Neuronal stem cell (in vitro differentiated cells): ENCODE measurements at regions not wholly inside any gene's neighbourhood (a gene's known extent, or its start where the extent isn't known, plus 50 kb on each side); places are given as distances from the start of the nearest gene placed in this dataset.

Experiments
- DNase-seq: peaks from one replicate; pipeline ENCODE4 v3.0.0-alpha.2; 2013; ENCODE audit warnings: low spot score
- H2AFZ ChIP-seq: one replicate; pipeline ENCODE4 v1.6.1; 2013; ENCODE audit warnings: mild to moderate bottlenecking, low read length, inconsistent platforms
- H2AK5ac ChIP-seq: 2 replicates; pipeline ENCODE4 v1.6.1; 2013; ENCODE audit warnings: low read depth, mild to moderate bottlenecking, inconsistent platforms, low read length, moderate library complexity, mixed read lengths
- H2BK120ac ChIP-seq: 2 replicates; pipeline ENCODE4 v1.6.1; 2013; ENCODE audit warnings: low read depth, mild to moderate bottlenecking, inconsistent platforms, low read length, moderate library complexity, mixed read lengths
- H2BK12ac ChIP-seq: one replicate; pipeline ENCODE4 v1.6.1; 2013; ENCODE audit warnings: low read length, inconsistent platforms
- H2BK15ac ChIP-seq: 2 replicates; pipeline ENCODE4 v1.6.1; 2013; ENCODE audit warnings: mild to moderate bottlenecking, low read length, inconsistent platforms, mixed read lengths
- H2BK5ac ChIP-seq: one replicate; pipeline ENCODE4 v1.6.1; 2013; ENCODE audit warnings: inconsistent platforms, mild to moderate bottlenecking, low read length, moderate library complexity
- H3K14ac ChIP-seq: one replicate; pipeline ENCODE4 v1.6.1; 2013; ENCODE audit warnings: low read length, inconsistent platforms
- H3K18ac ChIP-seq: 2 replicates; pipeline ENCODE4 v1.6.1; 2013; ENCODE audit warnings: low read length, inconsistent platforms
- H3K23ac ChIP-seq: 2 replicates; pipeline ENCODE4 v1.6.1; 2013; ENCODE audit warnings: low read depth, mild to moderate bottlenecking, mixed read lengths, low read length, inconsistent platforms; ENCODE audit not compliant: poor library complexity
- H3K27ac ChIP-seq: replicated peaks from 3 replicates; pipeline ENCODE4 v1.5.1; 2013; ENCODE audit warnings: low read length, inconsistent platforms
- H3K27me3 ChIP-seq, 3 experiments: 2 replicates each; pipeline ENCODE4 v1.6.1; 2013; ENCODE audit warnings: low read length in 3 of 3, mild to moderate bottlenecking in 2 of 3, inconsistent platforms in 1 of 3, low read depth in 1 of 3, mixed read lengths in 1 of 3, moderate library complexity in 1 of 3; ENCODE audit not compliant: control insufficient read depth in 3 of 3, insufficient read depth in 3 of 3
- H3K36me3 ChIP-seq, 2 donors: replicated peaks in 1 of 2; 2 replicates each; pipeline ENCODE4 v1.6.1; 2013; ENCODE audit warnings: low read length in 2 of 2; ENCODE audit not compliant: control insufficient read depth in 2 of 2, insufficient read depth in 2 of 2
- H3K4ac ChIP-seq: 2 replicates; pipeline ENCODE4 v1.6.1; 2013; ENCODE audit warnings: inconsistent platforms, mild to moderate bottlenecking, low read length, moderate library complexity
- H3K4me1 ChIP-seq, 2 donors: 1 replicate in 1 of 2; 2 replicates in 1 of 2; pipeline ENCODE4 v1.6.1; 2013; ENCODE audit warnings: low read length in 2 of 2, low read depth in 1 of 2; ENCODE audit not compliant: control insufficient read depth in 2 of 2, insufficient read depth in 1 of 2
- H3K4me2 ChIP-seq: one replicate; pipeline ENCODE4 v1.6.1; 2013; ENCODE audit warnings: mild to moderate bottlenecking, low read length, inconsistent platforms; ENCODE audit not compliant: insufficient read depth, poor library complexity, severe bottlenecking
- H3K4me3 ChIP-seq, 2 donors: 2 replicates each; pipeline ENCODE4 v1.5.1; 2013; ENCODE audit warnings: low read length in 2 of 2, mild to moderate bottlenecking in 2 of 2, inconsistent platforms in 1 of 2, moderate library complexity in 1 of 2
- H3K79me1 ChIP-seq: one replicate; pipeline ENCODE4 v1.6.1; 2013; ENCODE audit warnings: low read depth, mild to moderate bottlenecking, inconsistent platforms, low read length, moderate library complexity
- H3K9ac ChIP-seq: one replicate; pipeline ENCODE4 v1.6.1; 2013; ENCODE audit warnings: mild to moderate bottlenecking, low read depth, low read length, inconsistent platforms; ENCODE audit not compliant: poor library complexity
- H3K9me3 ChIP-seq, 2 donors: replicated peaks in 1 of 2; 2 replicates each; pipeline versions ENCODE3 to v1.6.1; 2013; ENCODE audit warnings: low read length in 2 of 2, mild to moderate bottlenecking in 2 of 2, inconsistent platforms in 1 of 2, low read depth in 1 of 2, mixed read lengths in 1 of 2, moderate library complexity in 1 of 2; ENCODE audit not compliant: control insufficient read depth in 2 of 2, insufficient read depth in 1 of 2
- H4K8ac ChIP-seq: one replicate; pipeline ENCODE4 v1.6.1; 2013; ENCODE audit warnings: low read depth, mild to moderate bottlenecking, inconsistent platforms, low read length, moderate library complexity
- H4K91ac ChIP-seq: one replicate; pipeline ENCODE4 v1.6.1; 2013; ENCODE audit warnings: low read length, low read depth, mild to moderate bottlenecking, inconsistent platforms; ENCODE audit not compliant: poor library complexity
- WGBS, 2 donors: extraction: QIAGEN DNeasy Blood & Tissue Kit; methylation state at CpG; one replicate each; pipeline ENCODE4 v1.1.7; 2013; ENCODE audit warnings: missing lambda C conversion rate in 2 of 2, mixed read lengths in 1 of 2; ENCODE audit not compliant: insufficient read length in 2 of 2, insufficient replicate concordance in 1 of 2; ENCODE audit errors: extremely low coverage in 2 of 2; 5-methylcytosine and 5-hydroxymethylcytosine counted together

GRCh38 chr17:15168379-15168778 is 96.7 kb downstream of the PMP22 start:
- H3K36me3 ChIP-seq: no peaks in the 10 kb centered on the region
- H2AK5ac ChIP-seq: no peak overlapping the region
- H3K4me3 ChIP-seq: no peak overlapping the region
- no peak overlapping the region for H3K9ac ChIP-seq
- H3K14ac ChIP-seq: no peak overlapping the region
- no peak overlapping the region for H3K4ac ChIP-seq
- no peak overlapping the region for H3K18ac ChIP-seq
- no peak overlapping the region for H3K4me2 ChIP-seq
- H2BK5ac ChIP-seq: no peak overlapping the region
- DNase-seq: no peak
- peak overlapping the region; percentile 24 for H2AFZ ChIP-seq
- H3K27me3 ChIP-seq: no peaks in the 10 kb centered on the region
- WGBS, 2 donors: no CpG with 5 or more reads among the region's 4 CpGs
- H4K91ac ChIP-seq: no peak overlapping the region
- no peak overlapping the region for H2BK12ac ChIP-seq
- H3K27ac ChIP-seq: no peak overlapping the region
- no peak overlapping the region for H2BK15ac ChIP-seq
- no peak overlapping the region for H2BK120ac ChIP-seq
- H3K9me3 ChIP-seq: no peaks in the 10 kb centered on the region
- H4K8ac ChIP-seq: no peak overlapping the region
- no peaks in the 10 kb centered on the region for H3K4me1 ChIP-seq
- no peaks in the 10 kb centered on the region for H3K79me1 ChIP-seq
- no peak overlapping the region for H3K23ac ChIP-seq

- Histone ChIP-seq H2BK5ac (no peak overlapping the region), H3K9ac (no peak overlapping the region), H3K4me2 (no peak overlapping the region), H4K8ac (no peak overlapping the region), H3K36me3 (no peaks in the 10 kb centered on the region), H3K4ac (no peak overlapping the region), H2AK5ac (no peak overlapping the region), H3K79me1 (no peaks in the 10 kb centered on the region), H3K4me1 (no peaks in the 10 kb centered on the region), H2BK12ac (no peak overlapping the region), H2AFZ (no peak overlapping the region), H3K18ac (no peak overlapping the region), H3K14ac (no peak overlapping the region), H3K9me3 (no peaks in the 10 kb centered on the region), H2BK15ac (no peak overlapping the region), H3K4me3 (no peak overlapping the region), H3K23ac (no peak overlapping the region), H4K91ac (no peak overlapping the region), H3K27ac (no peak overlapping the region), H3K27me3 (no peaks in the 10 kb centered on the region), H2BK120ac (no peak overlapping the region)
- DNase-seq: no peak
- WGBS, 2 donors: no CpG with 5 or more reads among the region's 7 CpGs
Measured at GRCh38 chr17:15161395-15161794, 103.7 kb downstream of the PMP22 start.

GRCh38 chr17:15157051-15157450 is 108.1 kb downstream of the PMP22 start:
- no peak overlapping the region for H3K23ac ChIP-seq
- no peak for DNase-seq
- H3K14ac ChIP-seq: no peak overlapping the region
- H2BK5ac ChIP-seq: no peak overlapping the region
- WGBS, 2 donors: no CpG with 5 or more reads among the region's 5 CpGs
- H3K79me1 ChIP-seq: no peaks in the 10 kb centered on the region
- H4K8ac ChIP-seq: no peak overlapping the region
- H3K9ac ChIP-seq: no peak overlapping the region
- H2AK5ac ChIP-seq: no peak overlapping the region
- peak overlapping the region; percentile 25 for H2AFZ ChIP-seq
- H3K27me3 ChIP-seq: no peaks in the 10 kb centered on the region
- H3K4me1 ChIP-seq: no peaks in the 10 kb centered on the region
- no peak overlapping the region for H3K27ac ChIP-seq
- no peak overlapping the region for H2BK15ac ChIP-seq
- H3K9me3 ChIP-seq: no peaks in the 10 kb centered on the region
- H3K4me3 ChIP-seq: no peak overlapping the region
- no peak overlapping the region for H3K4me2 ChIP-seq
- H3K36me3 ChIP-seq: no peaks in the 10 kb centered on the region
- no peak overlapping the region for H2BK12ac ChIP-seq
- H3K4ac ChIP-seq: no peak overlapping the region
- H3K18ac ChIP-seq: no peak overlapping the region
- H2BK120ac ChIP-seq: no peak overlapping the region
- no peak overlapping the region for H4K91ac ChIP-seq

- Histone ChIP-seq H3K27me3 (no peaks in the 10 kb centered on the region), H3K27ac (no peak overlapping the region), H2BK120ac (no peak overlapping the region), H4K91ac (no peak overlapping the region), H3K4me2 (no peak overlapping the region), H2BK15ac (no peak overlapping the region), H3K18ac (no peak overlapping the region), H3K4me3 (no peak overlapping the region), H2BK12ac (no peak overlapping the region), H3K23ac (no peak overlapping the region), H3K4me1 (no peaks in the 10 kb centered on the region), H3K9ac (no peak overlapping the region), H4K8ac (no peak overlapping the region), H3K79me1 (no peaks in the 10 kb centered on the region), H2BK5ac (no peak overlapping the region), H2AFZ (no peak overlapping the region), H3K36me3 (no peaks in the 10 kb centered on the region), H2AK5ac (no peak overlapping the region), H3K14ac (no peak overlapping the region), H3K4ac (no peak overlapping the region), H3K9me3 (no peaks in the 10 kb centered on the region)
- DNase-seq: no peak
- no CpG with 5 or more reads among the region's 2 CpGs for WGBS, 2 donors
Measured at GRCh38 chr17:15154618-15155017, 110.5 kb downstream of the PMP22 start.
